ENCODE measurements at regions not wholly inside any gene's neighbourhood (a gene's known extent, or its start where the extent isn't known, plus 50 kb on each side); places are given as distances from the start of the nearest gene placed in this dataset.

DNA sequence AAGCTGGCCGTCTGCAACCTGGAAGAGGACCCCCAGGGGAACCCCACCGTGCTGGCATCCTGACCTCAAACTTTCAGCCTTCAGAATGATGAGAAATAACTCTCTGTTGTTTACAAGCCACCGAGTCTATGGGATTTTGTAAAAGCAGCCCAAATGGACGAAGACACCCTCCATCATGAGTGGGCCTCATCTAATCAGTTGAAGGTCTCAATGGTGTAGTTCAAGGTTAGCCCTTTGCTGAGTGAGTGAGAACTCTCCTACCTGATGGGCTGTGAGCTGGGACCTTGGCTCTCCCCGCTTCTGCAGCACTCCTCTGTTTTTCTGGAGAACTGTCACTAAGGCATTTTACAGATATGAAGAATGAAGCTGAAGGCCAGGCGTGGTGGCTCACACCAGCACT is 325.9 kb upstream of the TNRC6C start:
- no peak overlapping the region for H3K4me2 ChIP-seq (ENCODE audit: insufficient read depth, low read length)
- no peak overlapping the region for H3K4me3 ChIP-seq
- in situ Hi-C loops (cut with MboI) = no loop called here
- no peaks in the 10 kb centered on the region for H3K4me1 ChIP-seq (replicated peaks in 1 of 2; ENCODE audit: control insufficient read depth in 2 of 2, insufficient read depth in 2 of 2, low read length in 2 of 2)
- no peaks in the 10 kb centered on the region for H3K9me1 ChIP-seq (ENCODE audit: control insufficient read depth, insufficient read depth, low read length)
- DNase-seq (ENCODE audit: extremely low read depth in 1 of 4, low spot score in 3 of 4) (no peak), FAIRE-seq (no peak), ATAC-seq (no peak)
- H3K27me3 ChIP-seq (ENCODE audit: control insufficient read depth in 2 of 2, insufficient read depth in 2 of 2, low read length in 2 of 2) = peaks cover 2 to 52% of the 10 kb centered on the region in 2 experiments; a peak in 4 of 5 replicates
- H3K9ac ChIP-seq (ENCODE audit: insufficient read depth in 1 of 2, low read depth in 2 of 2, low read length in 2 of 2) = no peak overlapping the region
- TF ChIP-seq NEUROD1 (IDR thresholded peaks at IDR 0.05; ENCODE audit: borderline replicate concordance, low read depth, low read length, partially characterized antibody) (no peak), YY1 (IDR thresholded peaks at IDR 0.05; ENCODE audit: borderline replicate concordance in 1 of 3, control insufficient read depth in 1 of 3, extremely low read depth in 1 of 3, insufficient read depth in 3 of 3, insufficient read length in 1 of 3, insufficient replicate concordance in 2 of 3, low read depth in 1 of 3, low read length in 2 of 3) (no peak), ZNF324 (CRISPR knock-in tag; IDR thresholded peaks at IDR 0.05) (no peak), ZNF134 (CRISPR knock-in tag; conservative IDR thresholded peaks at IDR 0.05) (peak; percentile 92)
- TF ChIP-seq, protein P1, sequence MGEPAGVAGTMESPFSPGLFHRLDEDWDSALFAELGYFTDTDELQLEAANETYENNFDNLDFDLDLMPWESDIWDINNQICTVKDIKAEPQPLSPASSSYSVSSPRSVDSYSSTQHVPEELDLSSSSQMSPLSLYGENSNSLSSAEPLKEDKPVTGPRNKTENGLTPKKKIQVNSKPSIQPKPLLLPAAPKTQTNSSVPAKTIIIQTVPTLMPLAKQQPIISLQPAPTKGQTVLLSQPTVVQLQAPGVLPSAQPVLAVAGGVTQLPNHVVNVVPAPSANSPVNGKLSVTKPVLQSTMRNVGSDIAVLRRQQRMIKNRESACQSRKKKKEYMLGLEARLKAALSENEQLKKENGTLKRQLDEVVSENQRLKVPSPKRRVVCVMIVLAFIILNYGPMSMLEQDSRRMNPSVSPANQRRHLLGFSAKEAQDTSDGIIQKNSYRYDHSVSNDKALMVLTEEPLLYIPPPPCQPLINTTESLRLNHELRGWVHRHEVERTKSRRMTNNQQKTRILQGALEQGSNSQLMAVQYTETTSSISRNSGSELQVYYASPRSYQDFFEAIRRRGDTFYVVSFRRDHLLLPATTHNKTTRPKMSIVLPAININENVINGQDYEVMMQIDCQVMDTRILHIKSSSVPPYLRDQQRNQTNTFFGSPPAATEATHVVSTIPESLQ (CRISPR knock-in tag; IDR thresholded peaks at IDR 0.05) = no peak
- H3K9me3 ChIP-seq (replicated peaks; ENCODE audit: control insufficient read depth, insufficient read depth, low read depth, low read length) = no peaks in the 10 kb centered on the region
- 0 out of 2 replicates have a peak, but pooled peaks cover 4% of the 10 kb centered on the region for H4K20me1 ChIP-seq (replicated peaks; ENCODE audit: control insufficient read depth, insufficient read depth, low read length)
- CTCF ChIA-PET (ENCODE audit: low intra/inter-chr PET ratio) = no interaction called here
- POLR2A ChIA-PET = no interaction called here
- WGBS (ENCODE audit: insufficient coverage, low coverage, missing lambda C conversion rate) = 0% methylated on average over 6 of the region's 6 CpGs
- no peak overlapping the region for H3K27ac ChIP-seq (ENCODE audit: extremely low read depth, low read depth, low read length)
- BruUV-seq (replicated peaks) = no TSS peak
- intact Hi-C loops (cut with micrococcal nuclease) = no loop called here
- no peaks in the 10 kb centered on the region for H3K36me3 ChIP-seq (ENCODE audit: control insufficient read depth, insufficient read depth, low read length)
- H3K79me2 ChIP-seq (ENCODE audit: control insufficient read depth, insufficient read depth, low read length) = no peaks in the 10 kb centered on the region
- H2AFZ ChIP-seq (ENCODE audit: low read depth, low read length) = no peak overlapping the region
